ENCODE measurements at regions not wholly inside any gene's neighbourhood (a gene's known extent, or its start where the extent isn't known, plus 50 kb on each side); places are given as distances from the start of the nearest gene placed in this dataset.

GRCh38 chr20:8997701-8998117 lies 71.2 kb upstream of the PLCB4 start:
- TF ChIP-seq POLR2A (IDR thresholded peaks at IDR 0.05) = no peak
- TF ChIP-seq, protein P1, sequence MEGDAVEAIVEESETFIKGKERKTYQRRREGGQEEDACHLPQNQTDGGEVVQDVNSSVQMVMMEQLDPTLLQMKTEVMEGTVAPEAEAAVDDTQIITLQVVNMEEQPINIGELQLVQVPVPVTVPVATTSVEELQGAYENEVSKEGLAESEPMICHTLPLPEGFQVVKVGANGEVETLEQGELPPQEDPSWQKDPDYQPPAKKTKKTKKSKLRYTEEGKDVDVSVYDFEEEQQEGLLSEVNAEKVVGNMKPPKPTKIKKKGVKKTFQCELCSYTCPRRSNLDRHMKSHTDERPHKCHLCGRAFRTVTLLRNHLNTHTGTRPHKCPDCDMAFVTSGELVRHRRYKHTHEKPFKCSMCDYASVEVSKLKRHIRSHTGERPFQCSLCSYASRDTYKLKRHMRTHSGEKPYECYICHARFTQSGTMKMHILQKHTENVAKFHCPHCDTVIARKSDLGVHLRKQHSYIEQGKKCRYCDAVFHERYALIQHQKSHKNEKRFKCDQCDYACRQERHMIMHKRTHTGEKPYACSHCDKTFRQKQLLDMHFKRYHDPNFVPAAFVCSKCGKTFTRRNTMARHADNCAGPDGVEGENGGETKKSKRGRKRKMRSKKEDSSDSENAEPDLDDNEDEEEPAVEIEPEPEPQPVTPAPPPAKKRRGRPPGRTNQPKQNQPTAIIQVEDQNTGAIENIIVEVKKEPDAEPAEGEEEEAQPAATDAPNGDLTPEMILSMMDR (IDR thresholded peaks at IDR 0.05) = no peak
- no peak for TF ChIP-seq POLR2AphosphoS5 (IDR thresholded peaks at IDR 0.05)

All from breast epithelium (tissue), 3 donors.